Mesendoderm (in vitro differentiated cells): ENCODE measurements at regions not wholly inside any gene's neighbourhood (a gene's known extent, or its start where the extent isn't known, plus 50 kb on each side); places are given as distances from the start of the nearest gene placed in this dataset.

Source experiments
- DNase-seq: peaks from one replicate; pipeline ENCODE4 v3.0.0; 2013
- H2AK5ac ChIP-seq: 2 replicates; pipeline ENCODE4 v1.6.1; 2013; ENCODE audit warnings: low read length, inconsistent platforms
- H2BK120ac ChIP-seq: 2 replicates; pipeline ENCODE4 v1.6.1; 2013; ENCODE audit warnings: low read depth, mild to moderate bottlenecking, low read length, moderate library complexity, mixed read lengths
- H2BK15ac ChIP-seq: replicated peaks from 2 replicates; pipeline ENCODE4 v1.6.1; 2013; ENCODE audit warnings: low read depth, mild to moderate bottlenecking, moderate library complexity
- H2BK5ac ChIP-seq: 2 replicates; pipeline ENCODE4 v1.6.1; 2013; ENCODE audit warnings: low read length, inconsistent platforms
- H3K18ac ChIP-seq: 2 replicates; pipeline ENCODE4 v1.6.1; 2013; ENCODE audit warnings: mild to moderate bottlenecking, low read length, mixed read lengths
- H3K23ac ChIP-seq: one replicate; pipeline ENCODE4 v1.6.1; 2013; ENCODE audit warnings: low read length
- H3K27ac ChIP-seq: 2 replicates; pipeline ENCODE4 v1.5.1; 2013; ENCODE audit warnings: low read depth, mild to moderate bottlenecking, inconsistent platforms, low read length, moderate library complexity
- H3K27me3 ChIP-seq: 2 replicates; pipeline ENCODE4 v1.6.1; 2013; ENCODE audit warnings: low read length, control low read depth, mild to moderate bottlenecking, inconsistent platforms; ENCODE audit not compliant: insufficient read depth, poor library complexity
- H3K36me3 ChIP-seq: 2 replicates; pipeline ENCODE4 v1.6.1; 2013; ENCODE audit warnings: low read length, inconsistent platforms; ENCODE audit not compliant: control insufficient read depth, insufficient read depth
- H3K4ac ChIP-seq: one replicate; pipeline ENCODE4 v1.6.1; 2013; ENCODE audit warnings: low read depth, mild to moderate bottlenecking, low read length, moderate library complexity
- H3K4me1 ChIP-seq: 2 replicates; pipeline ENCODE4 v1.6.1; 2013; ENCODE audit warnings: low read depth, low read length, inconsistent platforms; ENCODE audit not compliant: control insufficient read depth
- H3K4me2 ChIP-seq: 2 replicates; pipeline ENCODE4 v1.6.1; 2013; ENCODE audit warnings: low read length
- H3K4me3 ChIP-seq: 2 replicates; pipeline ENCODE4 v1.5.1; 2013; ENCODE audit warnings: mild to moderate bottlenecking, low read length
- H3K56ac ChIP-seq: one replicate; pipeline ENCODE4 v1.6.1; 2013; ENCODE audit warnings: low read length
- H3K79me1 ChIP-seq: 2 replicates; pipeline ENCODE4 v1.6.1; 2013; ENCODE audit warnings: low read length, inconsistent platforms
- H3K79me2 ChIP-seq: 2 replicates; pipeline ENCODE4 v1.6.1; 2013; ENCODE audit warnings: mild to moderate bottlenecking, low read length; ENCODE audit not compliant: control insufficient read depth, insufficient read depth
- H3K9ac ChIP-seq: 2 replicates; pipeline ENCODE4 v1.6.1; 2013; ENCODE audit warnings: low read length, inconsistent platforms
- H4K5ac ChIP-seq: one replicate; pipeline ENCODE4 v1.6.1; 2013; ENCODE audit warnings: low read length
- H4K8ac ChIP-seq: one replicate; pipeline ENCODE4 v1.6.1; 2013; ENCODE audit warnings: low read depth, mild to moderate bottlenecking, control low read depth, low read length, moderate library complexity
- WGBS: extraction: QIAGEN DNeasy Blood & Tissue Kit; methylation state at CpG from one replicate; pipeline ENCODE4 v1.1.7; 2013; ENCODE audit warnings: low lambda C conversion rate, missing lambda C conversion rate; ENCODE audit not compliant: insufficient coverage; ENCODE audit errors: extremely low coverage; 5-methylcytosine and 5-hydroxymethylcytosine counted together

DNA sequence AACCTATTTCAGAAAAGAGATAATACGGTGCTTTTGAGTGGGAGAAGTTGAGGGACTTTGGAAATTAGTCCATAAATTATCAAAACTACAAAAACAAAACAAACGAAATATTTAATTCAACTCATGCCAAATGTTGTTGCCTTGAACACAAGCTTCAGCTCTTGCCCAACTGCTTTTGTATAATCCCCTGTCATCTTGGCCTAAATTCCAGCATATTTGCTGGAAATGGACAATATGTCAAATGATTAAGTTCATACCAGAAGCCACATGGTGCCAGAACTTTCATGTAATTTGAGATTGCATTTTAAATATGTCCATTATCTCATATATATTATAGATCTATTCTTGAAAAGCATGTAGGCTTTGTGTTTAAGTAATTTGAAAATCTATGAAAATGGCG lies 373.7 kb upstream of the SLITRK6 start:
- no peak overlapping the region for H3K23ac ChIP-seq
- no CpG with 5 or more reads among the region's 3 CpGs for WGBS
- no peaks in the 10 kb centered on the region for H3K27me3 ChIP-seq
- no peak overlapping the region for H3K4ac ChIP-seq
- H3K56ac ChIP-seq = no peak overlapping the region
- no peak overlapping the region for H3K9ac ChIP-seq
- no peaks in the 10 kb centered on the region for H3K4me1 ChIP-seq
- no peaks in the 10 kb centered on the region for H3K36me3 ChIP-seq
- no peak overlapping the region for H2AK5ac ChIP-seq
- no peak overlapping the region for H3K18ac ChIP-seq
- H3K27ac ChIP-seq = no peak overlapping the region
- no peak overlapping the region for H4K5ac ChIP-seq
- no peak overlapping the region for H4K8ac ChIP-seq
- H2BK120ac ChIP-seq = no peak overlapping the region
- H3K79me1 ChIP-seq = no peaks in the 10 kb centered on the region
- H3K4me2 ChIP-seq = no peak overlapping the region
- no peak for DNase-seq
- H2BK15ac ChIP-seq = no peak overlapping the region
- H3K79me2 ChIP-seq = no peaks in the 10 kb centered on the region
- H2BK5ac ChIP-seq = no peak overlapping the region
- no peak overlapping the region for H3K4me3 ChIP-seq

DNA sequence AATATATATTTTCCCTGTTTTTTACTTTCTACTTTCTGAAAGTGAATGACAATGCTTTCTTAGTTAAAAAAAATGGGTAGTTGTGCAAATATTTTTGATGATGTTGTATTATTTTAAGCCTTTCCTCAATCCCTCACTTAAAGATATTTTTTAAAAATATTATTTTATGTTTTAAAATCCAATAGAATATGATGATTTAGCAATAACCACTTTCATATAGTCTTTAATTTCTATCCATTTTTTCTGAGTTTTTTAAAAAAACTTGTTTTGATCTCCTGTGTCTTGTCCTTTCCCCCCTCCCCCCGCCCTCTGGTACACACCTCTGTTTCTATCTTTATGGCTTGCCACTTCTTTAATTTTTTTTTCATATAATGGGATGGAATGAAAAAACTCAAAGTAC lies 362.0 kb upstream of the SLITRK6 start:
- no peaks in the 10 kb centered on the region for H3K79me2 ChIP-seq
- no peaks in the 10 kb centered on the region for H3K79me1 ChIP-seq
- no peak overlapping the region for H3K4me2 ChIP-seq
- H4K5ac ChIP-seq = no peak overlapping the region
- no peak for DNase-seq
- no peak overlapping the region for H2BK120ac ChIP-seq
- H2BK5ac ChIP-seq = no peak overlapping the region
- H3K18ac ChIP-seq = no peak overlapping the region
- H4K8ac ChIP-seq = no peak overlapping the region
- H3K4me1 ChIP-seq = no peaks in the 10 kb centered on the region
- H3K27me3 ChIP-seq = no peaks in the 10 kb centered on the region
- H3K23ac ChIP-seq = no peak overlapping the region
- no peak overlapping the region for H3K9ac ChIP-seq
- H3K56ac ChIP-seq = no peak overlapping the region
- H3K27ac ChIP-seq = no peak overlapping the region
- no peaks in the 10 kb centered on the region for H3K36me3 ChIP-seq
- H2AK5ac ChIP-seq = no peak overlapping the region
- H3K4ac ChIP-seq = no peak overlapping the region
- WGBS = no CpG with 5 or more reads among the region's 1 CpG
- no peak overlapping the region for H3K4me3 ChIP-seq
- H2BK15ac ChIP-seq = no peak overlapping the region

DNA sequence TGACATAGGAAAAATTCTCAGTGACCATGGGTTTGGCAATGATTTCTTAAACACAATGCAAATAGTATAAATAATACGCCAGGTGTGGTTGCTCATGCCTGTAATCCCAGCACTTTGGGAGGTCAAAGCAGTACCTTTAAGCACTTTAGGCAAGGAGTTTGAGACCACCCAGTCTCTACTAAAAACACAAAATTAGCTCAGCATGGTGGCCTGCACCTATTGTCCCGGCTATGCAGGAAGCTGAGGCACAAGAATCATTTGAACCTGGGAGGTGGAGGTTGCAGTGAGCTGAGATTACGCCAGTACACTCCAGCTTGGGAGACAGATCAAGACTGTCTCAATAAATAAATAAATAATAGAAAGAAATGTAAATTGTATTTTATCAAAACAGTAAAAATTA lies 356.5 kb upstream of the SLITRK6 start:
- Histone ChIP-seq H2BK120ac (no peak overlapping the region), H3K4ac (no peak overlapping the region), H4K8ac (no peak overlapping the region), H3K36me3 (no peaks in the 10 kb centered on the region), H3K4me3 (no peak overlapping the region), H3K56ac (no peak overlapping the region), H2AK5ac (no peak overlapping the region), H4K5ac (no peak overlapping the region), H3K4me2 (no peak overlapping the region), H2BK5ac (no peak overlapping the region), H3K4me1 (no peaks in the 10 kb centered on the region), H3K79me2 (no peaks in the 10 kb centered on the region), H2BK15ac (no peak overlapping the region), H3K27ac (no peak overlapping the region), H3K27me3 (no peaks in the 10 kb centered on the region), H3K23ac (no peak overlapping the region), H3K18ac (no peak overlapping the region), H3K9ac (no peak overlapping the region), H3K79me1 (no peaks in the 10 kb centered on the region)
- peak; percentile 2 for DNase-seq
- WGBS = no CpG with 5 or more reads among the region's 3 CpGs

DNA sequence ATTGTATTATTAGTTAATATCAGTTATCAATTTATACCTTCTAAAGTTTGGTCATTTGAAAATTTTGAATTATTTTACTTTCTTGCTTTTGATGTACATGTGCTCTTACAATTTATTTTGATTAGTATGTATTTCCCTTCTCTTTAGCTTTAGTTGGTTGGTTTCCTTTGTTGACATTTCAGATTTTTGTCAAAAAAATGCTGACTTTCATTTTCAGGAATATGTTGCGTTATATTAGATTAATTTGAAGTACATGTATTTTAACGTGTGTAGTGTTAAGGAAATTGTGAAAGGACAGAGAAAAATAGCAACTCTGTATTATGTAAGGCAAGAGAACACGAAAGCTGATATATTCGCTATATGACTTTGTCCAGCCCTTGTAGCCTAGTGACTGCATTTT lies 342.9 kb upstream of the SLITRK6 start:
- Histone ChIP-seq H3K4ac (no peak overlapping the region), H3K9ac (no peak overlapping the region), H2BK5ac (no peak overlapping the region), H3K36me3 (no peaks in the 10 kb centered on the region), H3K79me1 (no peaks in the 10 kb centered on the region), H3K27me3 (no peaks in the 10 kb centered on the region), H3K79me2 (no peaks in the 10 kb centered on the region), H2BK15ac (no peak overlapping the region), H3K4me3 (no peak overlapping the region), H3K27ac (no peak overlapping the region), H3K18ac (no peak overlapping the region), H3K4me1 (no peaks in the 10 kb centered on the region), H3K4me2 (no peak overlapping the region), H3K23ac (no peak overlapping the region), H4K5ac (no peak overlapping the region), H2BK120ac (no peak overlapping the region), H2AK5ac (no peak overlapping the region), H3K56ac (no peak overlapping the region), H4K8ac (no peak overlapping the region)
- WGBS = 100% methylated on average over 2 of the region's 4 CpGs
- no peak for DNase-seq

DNA sequence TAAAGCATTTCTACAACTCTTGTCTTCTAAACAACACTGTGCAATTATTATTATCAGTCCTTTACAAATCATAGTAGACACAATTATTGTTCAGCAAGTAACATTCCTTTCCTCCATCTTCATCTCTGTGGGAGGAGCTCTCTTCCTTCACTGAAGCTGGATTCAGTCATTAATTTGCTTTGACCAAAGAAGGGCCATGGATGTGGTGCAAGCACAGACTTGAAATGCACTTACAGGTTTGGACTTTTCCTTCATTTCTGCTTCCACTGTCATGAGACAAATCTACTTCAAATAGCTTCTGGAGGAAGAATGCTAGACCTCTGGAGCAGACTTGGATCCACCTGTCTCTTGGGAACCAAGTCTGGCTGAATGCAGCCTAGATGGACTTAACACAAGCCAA lies 336.6 kb upstream of the SLITRK6 start:
- H3K23ac ChIP-seq = no peak overlapping the region
- no peak overlapping the region for H3K27ac ChIP-seq
- no peak overlapping the region for H3K4me2 ChIP-seq
- H3K79me1 ChIP-seq = no peaks in the 10 kb centered on the region
- no peak overlapping the region for H2BK120ac ChIP-seq
- H3K4ac ChIP-seq = no peak overlapping the region
- no peak for DNase-seq
- H3K36me3 ChIP-seq = no peaks in the 10 kb centered on the region
- H3K18ac ChIP-seq = no peak overlapping the region
- no peaks in the 10 kb centered on the region for H3K27me3 ChIP-seq
- H3K4me1 ChIP-seq = no peaks in the 10 kb centered on the region
- H3K9ac ChIP-seq = no peak overlapping the region
- H3K56ac ChIP-seq = no peak overlapping the region
- no peak overlapping the region for H4K5ac ChIP-seq
- no peak overlapping the region for H2BK15ac ChIP-seq
- H3K4me3 ChIP-seq = no peak overlapping the region
- H3K79me2 ChIP-seq = no peaks in the 10 kb centered on the region
- no peak overlapping the region for H2BK5ac ChIP-seq
- H2AK5ac ChIP-seq = no peak overlapping the region
- H4K8ac ChIP-seq = no peak overlapping the region

DNA sequence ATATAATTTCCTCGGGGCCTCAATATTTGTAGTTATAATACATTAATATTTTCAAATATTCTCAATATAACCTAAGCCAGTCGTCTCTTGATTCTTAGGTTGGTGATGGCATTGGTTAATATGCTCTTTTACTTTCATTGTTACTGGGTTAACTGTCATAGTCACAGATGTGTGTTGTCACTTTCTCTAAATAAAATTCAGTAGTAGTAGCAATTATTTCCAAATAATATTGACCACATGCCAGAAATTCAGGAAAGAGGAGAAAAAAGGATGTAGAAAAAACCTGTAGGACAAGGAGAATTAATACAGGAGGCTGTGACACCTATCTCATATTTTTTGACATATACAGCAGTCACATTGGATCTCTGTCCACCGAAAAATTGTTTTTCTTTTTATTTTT lies 322.7 kb upstream of the SLITRK6 start:
- H3K23ac ChIP-seq = no peak overlapping the region
- no peak overlapping the region for H2BK5ac ChIP-seq
- H3K18ac ChIP-seq = no peak overlapping the region
- H3K56ac ChIP-seq = no peak overlapping the region
- H3K27me3 ChIP-seq = no peaks in the 10 kb centered on the region
- H3K27ac ChIP-seq = no peak overlapping the region
- H2AK5ac ChIP-seq = no peak overlapping the region
- H2BK120ac ChIP-seq = no peak overlapping the region
- no peak for DNase-seq
- H4K5ac ChIP-seq = no peak overlapping the region
- no peaks in the 10 kb centered on the region for H3K79me2 ChIP-seq
- no peak overlapping the region for H3K9ac ChIP-seq
- H2BK15ac ChIP-seq = no peak overlapping the region
- no peak overlapping the region for H3K4me3 ChIP-seq
- no peak overlapping the region for H3K4ac ChIP-seq
- WGBS = no CpG with 5 or more reads among the region's 3 CpGs
- no peak overlapping the region for H4K8ac ChIP-seq
- H3K4me1 ChIP-seq = no peaks in the 10 kb centered on the region
- no peak overlapping the region for H3K4me2 ChIP-seq
- no peaks in the 10 kb centered on the region for H3K36me3 ChIP-seq
- no peaks in the 10 kb centered on the region for H3K79me1 ChIP-seq
